OCI-LY7 (cell line): ENCODE measurements at regions not wholly inside any gene's neighbourhood (a gene's known extent, or its start where the extent isn't known, plus 50 kb on each side); places are given as distances from the start of the nearest gene placed in this dataset.

Experiments used
- CTCF ChIP-seq: fragments of 200-600 bp; sonication (generic); conservative IDR thresholded peaks from 2 replicates; pipeline ENCODE4 v1.5.1; 2014; ENCODE audit warnings: mild to moderate bottlenecking, antibody characterized with exemption, low read length, moderate library complexity, mixed read lengths
- EZH2phosphoT487 ChIP-seq: fragments of 200-600 bp; sonication (generic); IDR thresholded peaks from 2 replicates; pipeline ENCODE4 v1.6.1; 2018; ENCODE audit warnings: low read depth, borderline replicate concordance, mild to moderate bottlenecking, mixed run types, antibody characterized with exemption, low read length, moderate library complexity, mixed read lengths

GRCh38 chr14:66434464-66434863 is 51.7 kb upstream of the CCDC196 start:
- no peak for TF ChIP-seq CTCF
- no peak for TF ChIP-seq EZH2phosphoT487
